ENCODE measurements at regions not wholly inside any gene's neighbourhood (a gene's known extent, or its start where the extent isn't known, plus 50 kb on each side); places are given as distances from the start of the nearest gene placed in this dataset.
"Not testable (repeated sequence)": the region's sequence is repeated elsewhere in the genome, so short reads cannot be mapped to it uniquely, and the experiment has no call there.

DNA sequence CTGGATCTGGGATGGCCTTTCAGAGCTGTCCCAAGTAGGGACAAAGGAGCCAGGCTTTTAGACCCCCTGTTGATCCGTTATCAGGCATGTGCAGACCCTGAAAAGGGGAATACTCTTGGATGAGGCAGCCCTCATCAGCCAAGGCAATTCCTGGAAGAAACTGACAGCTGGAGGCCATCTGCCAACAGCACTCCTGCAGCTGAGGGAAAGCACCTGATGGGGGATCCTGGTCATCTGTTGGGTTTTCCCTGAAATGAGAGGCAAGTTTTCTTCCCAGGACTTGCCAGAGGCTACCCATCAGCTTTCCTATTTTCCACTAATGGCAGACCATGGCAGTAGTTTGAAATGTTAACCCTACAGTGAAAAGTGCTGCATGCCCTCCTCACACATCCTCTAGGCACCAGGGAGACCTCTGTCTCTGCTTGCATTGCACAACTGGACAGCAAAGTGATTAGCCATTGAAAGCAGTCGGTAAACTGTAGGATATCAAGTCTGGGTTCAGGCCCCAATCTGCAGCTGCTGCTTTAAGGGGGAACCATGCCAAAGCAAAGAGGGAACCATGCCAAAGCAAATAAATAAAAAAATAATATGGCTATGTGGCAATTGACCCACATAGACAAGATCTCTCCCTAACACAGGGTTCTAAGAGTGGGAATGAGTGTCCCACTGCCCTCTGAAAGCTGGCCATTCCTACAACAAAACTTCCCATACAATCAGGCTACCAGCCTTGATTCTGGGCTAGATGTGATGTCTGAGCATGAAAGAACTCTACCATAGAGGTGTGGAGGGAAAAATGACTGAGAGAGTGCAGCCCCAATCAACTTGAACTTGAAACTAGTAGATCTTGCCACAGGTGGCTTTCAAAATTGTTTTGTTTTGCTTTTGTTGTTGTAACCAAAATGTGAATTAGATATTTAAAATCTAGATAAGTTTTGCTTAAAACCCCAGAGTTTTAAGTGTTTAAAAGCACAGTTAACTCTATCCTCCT is 232.0 kb upstream of the STT3B start:
- peak; percentile 29 for DNase-seq

DNA sequence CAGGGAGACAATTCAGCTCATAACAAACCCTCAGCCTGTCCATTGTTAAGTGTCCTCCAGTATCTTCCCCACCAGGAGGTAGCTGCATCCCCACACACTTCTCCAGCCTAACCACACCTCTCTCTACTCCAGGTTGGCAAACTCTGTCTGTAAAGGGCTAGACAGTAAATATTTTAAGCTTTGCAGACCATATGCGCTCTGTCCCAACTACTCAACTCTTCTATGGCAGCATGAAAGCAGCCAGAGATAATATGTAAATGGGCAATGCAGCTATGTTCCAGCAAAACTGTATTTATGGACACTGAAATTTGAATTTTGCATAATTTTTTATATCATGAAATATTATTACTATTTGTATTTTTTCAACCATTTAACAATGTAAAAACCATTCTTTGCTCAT is 230.4 kb upstream of the STT3B start:
- no peak for DNase-seq

DNA sequence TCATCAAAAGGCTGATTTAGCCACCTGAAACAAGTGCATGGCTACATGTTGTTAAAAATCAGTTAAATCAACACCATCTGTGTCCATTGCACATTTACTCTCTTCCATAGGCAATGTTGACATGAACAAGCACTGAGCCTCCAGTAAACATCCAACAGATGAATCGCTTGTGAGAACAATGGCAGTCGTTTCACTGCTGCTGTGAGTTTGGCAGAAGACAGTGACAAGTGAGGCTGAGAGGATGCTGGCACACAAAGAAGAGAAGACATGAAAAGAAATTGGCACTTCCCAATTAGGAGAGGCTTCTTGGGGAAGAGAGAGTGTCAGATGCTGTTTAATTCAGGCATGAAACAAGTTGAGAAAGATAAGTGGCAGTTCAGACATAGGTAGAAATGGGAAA is 227.4 kb upstream of the STT3B start:
- DNase-seq: no peak

- DNase-seq: no peak
These were observed 225.5 kb upstream of the STT3B start for GRCh38 chr3:31307131-31307785.

DNA sequence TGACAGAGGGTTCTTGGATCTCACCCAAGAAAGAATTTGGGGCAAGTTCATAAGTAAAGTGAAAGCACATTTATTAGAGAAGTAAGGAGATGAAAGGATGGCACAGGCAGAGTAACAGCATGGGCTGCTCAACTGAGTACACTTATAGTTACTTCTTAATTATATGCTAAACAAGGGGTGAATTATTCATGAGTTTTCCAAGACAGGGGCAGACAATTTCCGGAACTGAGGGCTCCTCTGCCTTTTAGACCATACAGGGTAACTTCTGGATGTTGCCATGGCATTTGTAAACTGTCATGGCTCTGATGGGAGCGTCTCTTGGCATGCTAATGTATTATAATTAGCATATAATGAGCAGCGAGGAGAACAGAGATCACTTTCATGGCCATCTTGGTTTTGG is 221.2 kb upstream of the STT3B start:
- DNase-seq: no peak

- no peak for DNase-seq
These were observed 220.3 kb upstream of the STT3B start for GRCh38 chr3:31312400-31312799.

- DNase-seq: no peak
These were observed 218.5 kb upstream of the STT3B start for GRCh38 chr3:31314258-31314657.

DNA sequence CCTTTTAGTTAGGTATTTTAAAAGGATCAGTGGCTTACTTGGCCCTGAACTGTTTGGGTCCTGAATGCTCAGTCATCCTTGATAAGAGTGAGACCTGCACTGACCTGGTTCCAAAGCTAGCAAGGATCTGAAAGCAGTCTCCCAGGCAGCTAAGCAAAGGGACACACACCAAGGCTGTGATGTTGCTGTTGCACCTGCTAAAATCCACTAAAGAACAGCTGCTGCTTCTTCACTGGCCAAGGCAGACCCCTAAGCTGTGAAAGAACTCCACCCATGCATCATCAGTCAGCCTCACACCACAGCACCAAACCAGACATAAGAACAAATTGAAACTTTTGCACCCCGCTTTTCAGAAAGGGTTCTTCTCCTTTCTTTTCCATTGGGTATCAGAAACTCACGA is 213.4 kb upstream of the STT3B start:
- DNase-seq: no peak

GRCh38 chr3:31321620-31322019 is 211.1 kb upstream of the STT3B start:
- DNase-seq: no peak

DNA sequence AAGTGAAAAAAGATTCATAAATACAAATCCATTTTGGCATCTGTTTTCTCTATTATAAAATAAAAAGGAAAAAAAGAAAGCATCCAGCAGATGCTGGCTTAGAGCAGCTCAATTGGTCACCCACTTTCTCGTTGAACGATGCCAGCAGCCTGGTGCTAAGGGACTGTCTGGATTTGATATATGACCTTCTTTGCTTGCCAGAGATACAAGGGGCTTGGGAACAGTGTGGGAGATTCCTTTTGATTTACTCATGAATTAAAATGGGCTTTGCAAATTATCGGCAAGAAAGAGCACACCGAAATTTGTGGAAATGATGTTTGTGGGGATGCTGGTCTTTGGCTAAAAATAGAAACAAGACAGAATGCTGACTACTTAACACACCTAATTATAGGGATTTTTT is 210.3 kb upstream of the STT3B start:
- DNase-seq: no peak

GRCh38 chr3:31327826-31328357 is 204.8 kb upstream of the STT3B start:
- DNase-seq: not testable (repeated sequence)

DNA sequence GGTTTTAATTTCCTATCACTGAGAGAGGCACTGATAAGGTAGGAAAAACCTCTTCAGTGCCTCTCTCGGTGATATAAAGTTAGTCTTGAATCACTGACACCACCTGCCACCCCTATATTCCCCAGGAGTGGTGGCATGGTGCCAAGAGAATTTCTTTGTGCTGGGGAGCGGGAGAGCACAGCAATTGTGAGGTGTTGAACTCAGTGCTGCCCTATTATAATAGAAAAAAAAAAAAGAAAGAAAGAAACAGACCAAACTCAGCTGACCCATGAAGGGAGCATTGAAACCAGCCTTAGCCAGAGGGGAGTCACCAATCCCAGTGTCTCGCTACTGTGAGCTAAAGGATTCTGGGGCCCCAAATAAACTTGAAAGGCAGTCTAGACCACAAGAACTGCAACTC is 201.4 kb upstream of the STT3B start:
- peak; percentile 68 for DNase-seq

GRCh38 chr3:31341130-31341529 is 191.6 kb upstream of the STT3B start:
- DNase-seq: no peak

- DNase-seq: no peak
These were observed 189.7 kb upstream of the STT3B start for GRCh38 chr3:31343075-31343474.

DNA sequence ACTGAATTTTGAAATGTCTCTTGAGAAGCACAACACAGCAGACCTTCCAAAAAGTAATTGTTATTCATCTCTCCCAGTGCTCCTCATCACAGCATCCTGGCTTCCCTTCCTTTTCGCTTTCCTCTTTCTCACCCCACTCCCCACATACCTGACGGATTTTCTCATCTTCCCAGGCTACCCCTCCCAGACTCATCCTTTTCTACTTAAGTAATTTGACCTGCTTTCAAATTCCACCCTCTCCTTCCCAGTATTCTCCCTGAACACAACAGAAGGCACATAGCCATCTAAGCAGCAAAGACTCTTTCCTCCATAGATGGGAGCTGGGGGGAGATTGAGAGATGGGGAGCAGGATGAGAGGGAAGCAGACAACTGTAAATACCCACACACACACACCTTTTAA is 187.1 kb upstream of the STT3B start:
- no peak for DNase-seq

DNA sequence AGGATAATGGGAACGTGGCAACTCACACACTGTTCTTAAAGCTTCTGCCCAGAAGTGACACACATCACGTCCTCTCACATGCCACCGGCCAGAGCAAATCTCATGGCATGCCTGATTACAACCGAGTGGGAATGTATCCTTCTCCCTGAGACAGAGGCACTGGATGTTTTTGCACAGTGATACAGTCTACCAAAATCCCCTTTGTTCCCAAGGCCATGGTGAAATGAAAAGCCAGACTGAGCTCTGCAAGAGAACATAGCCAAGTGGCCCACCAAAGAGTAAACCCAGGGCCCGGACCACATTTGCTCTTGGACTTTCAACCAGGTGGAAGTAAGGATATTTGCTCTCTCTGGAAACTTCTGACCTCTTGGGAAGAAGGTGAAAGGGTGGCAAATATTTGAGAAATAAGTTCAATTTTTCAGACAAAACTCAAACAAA is 186.2 kb upstream of the STT3B start:
- DNase-seq: no peak

DNA sequence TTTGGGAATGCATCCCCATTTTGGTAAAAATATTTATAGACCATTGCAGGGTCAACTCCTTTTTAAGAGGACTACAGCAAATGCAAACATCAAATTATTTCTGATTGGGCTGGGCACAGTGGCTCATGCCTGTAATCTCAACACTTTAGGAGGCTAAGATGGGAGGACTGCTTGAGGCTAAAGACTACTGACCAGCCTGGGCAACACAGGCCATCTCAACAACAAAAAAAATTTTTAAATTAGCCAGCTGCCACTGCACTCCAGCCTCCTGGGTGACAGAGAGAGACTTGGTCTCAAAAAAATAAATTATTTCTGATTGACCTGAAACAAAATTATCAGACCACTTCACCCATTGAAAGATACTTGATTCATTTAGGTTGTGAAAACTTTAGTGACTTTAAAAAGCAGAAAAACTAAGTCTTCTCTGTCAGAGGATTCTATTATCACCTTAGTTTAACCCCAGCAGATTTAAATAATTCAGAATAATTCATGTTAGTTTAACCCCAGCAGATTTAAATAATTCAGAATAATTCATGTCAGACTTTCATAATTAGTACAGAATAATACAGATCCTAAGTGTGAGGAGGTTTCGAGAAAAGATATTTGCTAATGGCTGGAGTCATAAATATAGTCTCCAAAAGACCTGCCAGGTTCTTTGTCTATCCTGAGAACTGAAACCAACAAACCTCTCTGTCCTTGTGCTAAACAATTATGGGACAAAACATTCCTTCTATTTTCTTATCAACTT is 183.6 kb upstream of the STT3B start:
- DNase-seq: no peak

GRCh38 chr3:31350307-31350706 is 182.4 kb upstream of the STT3B start:
- DNase-seq: no peak

GRCh38 chr3:31352331-31352730 is 180.4 kb upstream of the STT3B start:
- no peak for DNase-seq

DNA sequence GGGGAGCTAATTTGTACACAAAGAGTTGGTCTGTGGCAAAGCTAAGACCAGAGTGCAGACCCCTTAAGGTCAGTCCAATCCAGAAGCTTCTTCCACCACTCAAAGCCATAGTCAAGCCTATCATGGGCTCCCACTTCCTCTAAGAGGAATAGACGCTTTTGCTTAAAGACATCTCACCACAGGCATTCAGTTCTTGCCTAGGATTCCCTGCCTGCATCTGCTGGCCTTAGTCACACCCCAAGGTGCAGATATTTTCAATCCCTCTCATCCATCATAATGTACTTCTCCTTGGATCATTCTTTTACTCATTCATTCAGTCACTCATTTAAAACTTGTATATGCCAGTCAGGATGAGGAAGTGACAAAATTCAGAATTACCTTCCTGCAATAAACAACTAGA is 179.6 kb upstream of the STT3B start:
- DNase-seq: no peak

GRCh38 chr3:31354373-31354772 is 178.4 kb upstream of the STT3B start:
- DNase-seq: no peak

- no peak for DNase-seq
These were observed 176.9 kb upstream of the STT3B start for GRCh38 chr3:31355807-31356206.

DNA sequence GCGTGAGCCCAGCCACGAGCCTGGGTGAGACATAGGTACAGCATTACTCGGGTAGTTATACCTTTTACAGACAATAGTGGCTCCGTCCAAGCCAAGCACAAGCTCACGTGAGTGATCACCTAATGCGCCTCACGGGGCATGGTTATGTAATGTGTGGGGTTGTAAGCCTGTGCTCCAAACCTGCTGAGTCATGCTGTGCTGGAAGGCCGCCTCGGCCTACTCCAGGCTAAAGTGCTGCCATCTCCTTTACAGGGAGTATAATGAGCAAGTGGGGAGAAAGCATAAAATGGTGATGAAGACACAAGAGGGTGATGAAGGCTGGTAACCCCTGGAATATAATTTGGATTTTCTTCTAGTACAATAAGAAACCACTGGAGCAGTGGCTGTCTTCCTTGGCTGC is 175.8 kb upstream of the STT3B start:
- no peak for DNase-seq
